ENCODE measurements at regions not wholly inside any gene's neighbourhood (a gene's known extent, or its start where the extent isn't known, plus 50 kb on each side); places are given as distances from the start of the nearest gene placed in this dataset.

DNA sequence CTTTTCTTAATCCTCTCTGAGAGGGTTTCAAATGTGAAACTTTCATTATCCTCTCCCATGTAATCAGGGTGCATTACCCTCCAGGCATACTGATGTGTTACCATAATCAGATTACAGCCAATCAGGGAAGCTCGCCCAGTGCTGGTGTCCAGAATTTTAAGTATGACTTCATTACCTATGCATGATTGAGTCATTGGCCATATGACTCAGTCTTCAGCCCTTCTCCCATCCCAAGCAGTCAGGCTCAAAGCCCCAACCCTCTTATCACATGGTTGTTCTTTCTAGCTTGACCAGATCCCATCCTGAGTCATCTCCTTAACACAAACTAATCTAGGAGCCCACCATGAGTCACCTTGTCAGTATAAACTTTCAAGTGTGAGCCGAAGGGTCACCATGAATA lies 1668.1 kb upstream of the AGA start:
- TF ChIP-seq CTCF (IDR thresholded peaks at IDR 0.05; ENCODE audit: borderline replicate concordance, extremely low read depth, low read length, poor library complexity, severe bottlenecking) (no peak), EZH2 (IDR thresholded peaks at IDR 0.05; ENCODE audit: borderline replicate concordance, low read depth, low read length, severe bottlenecking) (no peak)
